ENCODE measurements at regions not wholly inside any gene's neighbourhood (a gene's known extent, or its start where the extent isn't known, plus 50 kb on each side); places are given as distances from the start of the nearest gene placed in this dataset.

DNA sequence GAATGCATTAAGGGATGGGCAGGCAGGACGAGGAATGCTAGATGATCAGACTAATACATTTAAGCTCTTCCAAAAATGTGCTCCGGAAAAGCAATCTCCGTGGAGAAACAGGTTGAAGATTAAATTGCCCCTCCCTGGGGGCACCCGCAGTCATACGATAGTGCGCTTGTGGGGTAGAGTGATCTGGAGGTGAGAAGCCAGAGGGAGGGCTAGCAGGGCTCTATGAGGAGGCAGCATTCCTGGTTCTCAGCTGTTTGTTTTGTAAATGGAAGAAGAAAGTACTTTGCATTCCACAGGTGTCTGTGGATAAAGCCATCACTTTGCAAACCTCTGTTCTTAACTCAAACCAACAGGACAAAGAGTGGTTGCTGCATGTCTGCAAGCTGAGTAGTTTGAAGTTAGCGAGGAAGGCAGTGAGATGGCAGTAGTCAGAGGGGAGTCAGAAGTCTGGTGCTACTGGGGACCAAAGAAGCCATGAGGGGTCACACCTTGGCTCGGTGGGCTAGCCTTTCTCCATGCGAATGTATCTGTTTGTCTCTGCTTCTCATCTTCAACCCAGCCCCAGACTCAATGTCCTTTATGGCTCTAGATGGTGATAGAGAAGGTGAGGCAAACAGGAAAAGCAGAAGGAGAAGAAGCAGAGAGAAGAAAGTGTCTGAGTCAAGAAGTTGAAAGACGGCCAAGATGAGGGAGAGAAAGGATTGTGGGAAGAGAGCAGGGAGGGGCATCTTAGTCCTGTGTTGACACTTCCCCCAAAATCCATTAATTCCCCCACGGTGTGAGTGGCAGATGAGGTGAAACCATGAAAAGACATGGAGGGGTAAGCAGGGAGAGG, 65.2 kb upstream of the GJA8 start:
- TF ChIP-seq, protein P1, sequence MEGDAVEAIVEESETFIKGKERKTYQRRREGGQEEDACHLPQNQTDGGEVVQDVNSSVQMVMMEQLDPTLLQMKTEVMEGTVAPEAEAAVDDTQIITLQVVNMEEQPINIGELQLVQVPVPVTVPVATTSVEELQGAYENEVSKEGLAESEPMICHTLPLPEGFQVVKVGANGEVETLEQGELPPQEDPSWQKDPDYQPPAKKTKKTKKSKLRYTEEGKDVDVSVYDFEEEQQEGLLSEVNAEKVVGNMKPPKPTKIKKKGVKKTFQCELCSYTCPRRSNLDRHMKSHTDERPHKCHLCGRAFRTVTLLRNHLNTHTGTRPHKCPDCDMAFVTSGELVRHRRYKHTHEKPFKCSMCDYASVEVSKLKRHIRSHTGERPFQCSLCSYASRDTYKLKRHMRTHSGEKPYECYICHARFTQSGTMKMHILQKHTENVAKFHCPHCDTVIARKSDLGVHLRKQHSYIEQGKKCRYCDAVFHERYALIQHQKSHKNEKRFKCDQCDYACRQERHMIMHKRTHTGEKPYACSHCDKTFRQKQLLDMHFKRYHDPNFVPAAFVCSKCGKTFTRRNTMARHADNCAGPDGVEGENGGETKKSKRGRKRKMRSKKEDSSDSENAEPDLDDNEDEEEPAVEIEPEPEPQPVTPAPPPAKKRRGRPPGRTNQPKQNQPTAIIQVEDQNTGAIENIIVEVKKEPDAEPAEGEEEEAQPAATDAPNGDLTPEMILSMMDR (IDR thresholded peaks at IDR 0.05; ENCODE audit: low read depth, low read length, missing control alignments) = no peak
- no peak overlapping the region for H3K4me3 ChIP-seq (ENCODE audit: low read depth, low read length)

DNA sequence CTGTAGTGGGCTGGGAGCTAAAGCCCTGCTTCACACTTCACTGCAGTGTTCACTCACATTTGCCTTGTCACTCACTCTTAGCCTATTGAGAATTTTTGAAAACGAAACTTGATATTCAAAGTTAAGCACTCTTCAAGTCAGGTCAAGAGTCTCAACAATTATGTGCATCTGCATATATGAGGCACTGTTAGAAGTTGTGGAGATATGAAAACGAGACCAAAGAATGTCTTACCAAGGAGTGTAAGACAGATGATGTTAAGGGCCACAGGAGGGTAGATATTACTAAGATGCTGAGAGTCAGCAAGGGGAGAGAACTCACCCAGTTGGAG, 64.7 kb upstream of the GJA8 start:
- no peak overlapping the region for H3K4me3 ChIP-seq (ENCODE audit: low read depth, low read length)
- TF ChIP-seq, protein P1 (IDR thresholded peaks at IDR 0.05; ENCODE audit: low read depth, low read length, missing control alignments) = no peak
- no peak for DNase-seq (ENCODE audit: low read depth)

More for the DNA sequence above, 65.2 kb upstream of the GJA8 start:
- DNase-seq (ENCODE audit: low read depth) = no peak

DNA sequence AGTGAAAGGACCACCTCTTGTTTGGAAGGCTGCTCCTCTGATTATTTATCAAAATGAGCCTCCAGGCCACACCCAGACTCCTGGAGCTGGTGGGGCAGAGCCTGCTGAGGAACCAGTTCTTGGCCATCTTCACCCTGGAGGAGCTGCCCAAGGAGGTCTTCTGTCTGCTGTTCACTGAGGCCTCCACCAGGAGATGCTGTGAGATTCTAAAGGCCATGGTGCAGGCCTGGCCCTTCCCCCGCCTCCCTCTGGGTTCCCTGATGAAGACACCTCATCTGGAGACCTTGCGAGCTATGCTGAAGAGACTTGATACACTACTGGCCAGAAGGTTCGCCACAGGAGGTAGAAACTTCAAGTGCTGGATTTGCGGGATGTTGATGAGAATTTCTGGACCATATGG, 61.7 kb upstream of the GJA8 start:
- no peak for DNase-seq (ENCODE audit: low read depth)
- TF ChIP-seq, protein P1 (IDR thresholded peaks at IDR 0.05; ENCODE audit: low read depth, low read length, missing control alignments) = peak; percentile 50
- no peak overlapping the region for H3K4me3 ChIP-seq (ENCODE audit: low read depth, low read length)

DNA sequence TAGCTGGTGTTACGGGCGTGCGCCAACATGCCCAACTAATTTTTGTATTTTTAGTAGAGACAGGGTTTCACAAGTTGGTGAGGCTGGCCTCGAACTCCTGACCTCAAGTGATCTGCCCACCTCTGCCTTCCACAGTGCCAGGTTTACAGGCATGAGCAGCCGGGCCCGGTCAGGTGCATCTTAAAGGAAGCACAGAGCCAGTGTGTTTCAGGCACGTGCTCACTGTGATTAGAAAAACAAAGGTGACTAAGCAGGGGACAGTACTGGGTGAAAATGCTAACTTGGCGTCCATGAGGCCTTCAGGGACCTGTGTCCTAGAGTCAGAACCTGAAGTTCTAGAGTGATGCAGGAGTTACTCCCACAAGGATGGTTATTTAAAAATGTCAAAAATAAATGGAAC, 60.0 kb upstream of the GJA8 start:
- TF ChIP-seq, protein P1 (IDR thresholded peaks at IDR 0.05; ENCODE audit: low read depth, low read length, missing control alignments) = no peak
- no peak overlapping the region for H3K4me3 ChIP-seq (ENCODE audit: low read depth, low read length)
- no peak for DNase-seq (ENCODE audit: low read depth)

DNA sequence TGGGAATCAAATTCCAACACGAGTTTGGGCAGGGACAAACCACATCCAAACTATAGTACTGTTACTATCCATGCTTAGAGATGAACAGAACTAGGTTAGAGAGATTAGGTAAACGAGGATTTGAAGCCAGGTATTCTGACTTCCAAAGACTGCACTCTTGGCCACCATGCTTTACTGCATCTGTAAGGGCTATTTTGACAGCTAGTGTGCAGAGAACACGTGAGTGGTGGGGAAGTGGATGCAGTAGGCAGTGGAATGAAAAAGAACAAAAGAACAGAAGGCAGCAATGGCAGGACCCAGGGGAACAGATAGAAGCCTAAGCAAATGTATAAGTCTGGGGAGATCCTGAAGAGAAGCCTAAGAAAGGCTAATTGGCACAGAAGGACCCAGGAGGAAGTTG, 59.1 kb upstream of the GJA8 start:
- DNase-seq (ENCODE audit: low read depth) = no peak
- no peak overlapping the region for H3K4me3 ChIP-seq (ENCODE audit: low read depth, low read length)
- TF ChIP-seq, protein P1 (IDR thresholded peaks at IDR 0.05; ENCODE audit: low read depth, low read length, missing control alignments) = no peak

DNA sequence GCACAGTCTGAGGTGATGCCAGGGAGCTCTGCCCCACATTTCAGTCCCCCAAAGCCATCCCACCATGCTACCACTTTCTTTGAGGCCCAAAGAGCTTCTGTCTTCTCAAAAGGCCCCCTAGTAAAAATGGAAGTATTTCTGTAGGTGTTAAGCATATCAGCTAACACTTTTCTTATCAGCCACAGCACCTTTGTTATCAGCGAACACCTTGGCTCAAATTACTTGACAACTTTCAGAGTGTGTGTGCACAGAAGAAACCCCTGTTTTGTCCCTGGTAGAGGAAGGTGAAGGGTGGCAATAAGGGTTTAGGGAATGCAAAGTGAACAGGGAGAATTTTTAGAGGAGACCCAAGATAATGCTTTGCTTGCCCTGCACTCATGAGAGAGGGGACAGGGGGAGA, 54.8 kb upstream of the GJA8 start:
- TF ChIP-seq, protein P1 (IDR thresholded peaks at IDR 0.05; ENCODE audit: low read depth, low read length, missing control alignments) = no peak
- no peak overlapping the region for H3K4me3 ChIP-seq (ENCODE audit: low read depth, low read length)
- no peak for DNase-seq (ENCODE audit: low read depth)

Data from GM12864 (cell line).